ENCODE measurements at regions not wholly inside any gene's neighbourhood (a gene's known extent, or its start where the extent isn't known, plus 50 kb on each side); places are given as distances from the start of the nearest gene placed in this dataset.
A peak's percentile ranks its signal among the peaks of the same experiment; 100 is the strongest.

- no peak for TF ChIP-seq EZH2 (IDR thresholded peaks at IDR 0.05; ENCODE audit: borderline replicate concordance, insufficient read depth, low read depth, low read length, poor library complexity, severe bottlenecking)
- TF ChIP-seq, protein P1, sequence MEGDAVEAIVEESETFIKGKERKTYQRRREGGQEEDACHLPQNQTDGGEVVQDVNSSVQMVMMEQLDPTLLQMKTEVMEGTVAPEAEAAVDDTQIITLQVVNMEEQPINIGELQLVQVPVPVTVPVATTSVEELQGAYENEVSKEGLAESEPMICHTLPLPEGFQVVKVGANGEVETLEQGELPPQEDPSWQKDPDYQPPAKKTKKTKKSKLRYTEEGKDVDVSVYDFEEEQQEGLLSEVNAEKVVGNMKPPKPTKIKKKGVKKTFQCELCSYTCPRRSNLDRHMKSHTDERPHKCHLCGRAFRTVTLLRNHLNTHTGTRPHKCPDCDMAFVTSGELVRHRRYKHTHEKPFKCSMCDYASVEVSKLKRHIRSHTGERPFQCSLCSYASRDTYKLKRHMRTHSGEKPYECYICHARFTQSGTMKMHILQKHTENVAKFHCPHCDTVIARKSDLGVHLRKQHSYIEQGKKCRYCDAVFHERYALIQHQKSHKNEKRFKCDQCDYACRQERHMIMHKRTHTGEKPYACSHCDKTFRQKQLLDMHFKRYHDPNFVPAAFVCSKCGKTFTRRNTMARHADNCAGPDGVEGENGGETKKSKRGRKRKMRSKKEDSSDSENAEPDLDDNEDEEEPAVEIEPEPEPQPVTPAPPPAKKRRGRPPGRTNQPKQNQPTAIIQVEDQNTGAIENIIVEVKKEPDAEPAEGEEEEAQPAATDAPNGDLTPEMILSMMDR (IDR thresholded peaks at IDR 0.05), result no peak
- no peak for ATAC-seq (ENCODE audit: low read depth)
- Histone ChIP-seq H2AFZ (ENCODE audit: insufficient read depth, low read depth, low read length, poor library complexity, severe bottlenecking) (no peak overlapping the region), H3K4me1 (ENCODE audit: control insufficient read depth in 2 of 2, insufficient read depth in 2 of 2, low read length in 2 of 2) (no peaks in the 10 kb centered on the region), H3K27ac (ENCODE audit: low read length in 2 of 2) (no peak overlapping the region), H3K9me3 (ENCODE audit: control extremely low read depth in 1 of 3, control insufficient read depth in 2 of 3, insufficient read depth in 1 of 3, low read length in 2 of 3) (no peaks in the 10 kb centered on the region), H3K79me2 (ENCODE audit: control insufficient read depth, insufficient read depth, low read length) (no peaks in the 10 kb centered on the region), H3K4me2 (replicated peaks; ENCODE audit: low read depth, low read length, poor library complexity, severe bottlenecking) (no peak overlapping the region), H3K4me3 (ENCODE audit: control extremely low read depth in 1 of 5, extremely low read depth in 1 of 5, insufficient read depth in 1 of 5, low read depth in 2 of 5, low read length in 4 of 5) (no peak overlapping the region), H4K20me1 (ENCODE audit: control insufficient read depth, insufficient read depth, low read length, poor library complexity, severe bottlenecking) (no peaks in the 10 kb centered on the region), H3K36me3 (replicated peaks in 1 of 2; ENCODE audit: control extremely low read depth in 1 of 2, control insufficient read depth in 1 of 2, extremely low read depth in 1 of 2, insufficient read depth in 2 of 2, low read length in 1 of 2) (no peaks in the 10 kb centered on the region), H3K9ac (ENCODE audit: low read length) (no peak overlapping the region), H3K27me3 (replicated peaks in 1 of 4; ENCODE audit: control extremely low read depth in 1 of 4, control insufficient read depth in 3 of 4, insufficient read depth in 4 of 4, low read length in 3 of 4) (no peaks in the 10 kb centered on the region)
- Mint-ChIP-seq H3K9me3 (ENCODE audit: insufficient read depth) (no peaks in the 10 kb centered on the region), H3K27ac (no peak overlapping the region), H3K4me3 (no peak overlapping the region), H3K27me3 (peaks cover 7% of the 10 kb centered on the region), H3K4me1 (no peaks in the 10 kb centered on the region)
- DNase-seq, result no peak
- WGBS (ENCODE audit: insufficient coverage), result 23% methylated on average over 3 of the region's 3 CpGs
- POLR2A ChIA-PET, result no interaction called here
- intact Hi-C loops (cut with micrococcal nuclease), result no loop called here
- CTCF ChIA-PET, result no interaction called here
Observed at GRCh38 chr4:152068866-152069265, 308.1 kb upstream of the GATB start.

- H3K4me2 ChIP-seq (replicated peaks; ENCODE audit: low read depth, low read length, poor library complexity, severe bottlenecking), result no peak overlapping the region
Observed at GRCh38 chr4:152065545-152065944, 304.7 kb upstream of the GATB start.

More at GRCh38 chr4:152065545-152065944, 304.7 kb upstream of the GATB start:
- CTCF ChIA-PET, result no interaction called here
- Mint-ChIP-seq H3K9me3 (ENCODE audit: insufficient read depth) (no peaks in the 10 kb centered on the region), H3K4me3 (no peak overlapping the region), H3K27me3 (peaks cover 14% of the 10 kb centered on the region), H3K4me1 (no peaks in the 10 kb centered on the region), H3K27ac (no peak overlapping the region)
- Histone ChIP-seq H3K4me1 (ENCODE audit: control insufficient read depth in 2 of 2, insufficient read depth in 2 of 2, low read length in 2 of 2) (no peaks in the 10 kb centered on the region), H3K27ac (ENCODE audit: low read length in 2 of 2) (no peak overlapping the region), H3K9me3 (ENCODE audit: control extremely low read depth in 1 of 3, control insufficient read depth in 2 of 3, insufficient read depth in 1 of 3, low read length in 2 of 3) (no peaks in the 10 kb centered on the region), H3K36me3 (replicated peaks in 1 of 2; ENCODE audit: control extremely low read depth in 1 of 2, control insufficient read depth in 1 of 2, extremely low read depth in 1 of 2, insufficient read depth in 2 of 2, low read length in 1 of 2) (no peaks in the 10 kb centered on the region), H3K79me2 (ENCODE audit: control insufficient read depth, insufficient read depth, low read length) (no peaks in the 10 kb centered on the region), H2AFZ (ENCODE audit: insufficient read depth, low read depth, low read length, poor library complexity, severe bottlenecking) (peak overlapping the region; percentile 10), H3K9ac (ENCODE audit: low read length) (no peak overlapping the region), H3K27me3 (replicated peaks in 1 of 4; ENCODE audit: control extremely low read depth in 1 of 4, control insufficient read depth in 3 of 4, insufficient read depth in 4 of 4, low read length in 3 of 4) (no peaks in the 10 kb centered on the region), H4K20me1 (ENCODE audit: control insufficient read depth, insufficient read depth, low read length, poor library complexity, severe bottlenecking) (no peaks in the 10 kb centered on the region), H3K4me3 (ENCODE audit: control extremely low read depth in 1 of 5, extremely low read depth in 1 of 5, insufficient read depth in 1 of 5, low read depth in 2 of 5, low read length in 4 of 5) (no peak overlapping the region)
- ATAC-seq (ENCODE audit: low read depth) (no peak), DNase-seq (no peak)
- 78% methylated on average over 2 of the region's 2 CpGs for WGBS (ENCODE audit: insufficient coverage)
- intact Hi-C loops (cut with micrococcal nuclease), result no loop called here
- POLR2A ChIA-PET, result no interaction called here
- TF ChIP-seq, protein P1 (IDR thresholded peaks at IDR 0.05), result no peak
- TF ChIP-seq EZH2 (IDR thresholded peaks at IDR 0.05; ENCODE audit: borderline replicate concordance, insufficient read depth, low read depth, low read length, poor library complexity, severe bottlenecking), result no peak

All from B cell (primary cell).